ENCODE measurements at regions not wholly inside any gene's neighbourhood (a gene's known extent, or its start where the extent isn't known, plus 50 kb on each side); places are given as distances from the start of the nearest gene placed in this dataset.
"Not testable (repeated sequence)": the region's sequence is repeated elsewhere in the genome, so short reads cannot be mapped to it uniquely, and the experiment has no call there.

- TF ChIP-seq EZH2phosphoT487 (IDR thresholded peaks at IDR 0.05; ENCODE audit: insufficient read depth, low read depth) (no peak), EZH2 (IDR thresholded peaks at IDR 0.05; ENCODE audit: insufficient read depth, poor library complexity, severe bottlenecking) (no peak)
- Histone ChIP-seq H3K27me3 (replicated peaks; ENCODE audit: insufficient read depth) (no peaks in the 10 kb centered on the region), H3K9ac (no peak overlapping the region), H3K9me3 (ENCODE audit: low read depth) (no peaks in the 10 kb centered on the region), H3K79me2 (ENCODE audit: insufficient read depth) (no peaks in the 10 kb centered on the region), H4K20me1 (ENCODE audit: insufficient read depth) (no peaks in the 10 kb centered on the region), H3K27ac (no peak overlapping the region), H3K4me2 (ENCODE audit: unreplicated experiment) (no peak overlapping the region), H3K4me1 (ENCODE audit: insufficient read depth) (no peaks in the 10 kb centered on the region), H2AFZ (no peak overlapping the region), H3F3A (ENCODE audit: insufficient read depth) (no peaks in the 10 kb centered on the region), H3K4me3 (no peak overlapping the region), H3K36me3 (ENCODE audit: low read depth) (no peaks in the 10 kb centered on the region), H3K9me2 (ENCODE audit: insufficient read depth) (no peaks in the 10 kb centered on the region)
- 27 to 28% methylated on average over 3 of the region's 3 CpGs for WGBS, 2 experiments (ENCODE audit: low coverage in 1 of 2, low lambda C conversion rate in 2 of 2, missing lambda C conversion rate in 2 of 2)
- in situ Hi-C loops (cut with MboI), result no loop called here
- no peak for DNase-seq
Measured at GRCh38 chr9:97188545-97188944, 118.9 kb upstream of the CCDC180 start.

- in situ Hi-C loops (cut with MboI), result not testable (repeated sequence)
Measured at GRCh38 chr9:97187706-97188105, 119.8 kb upstream of the CCDC180 start.

GRCh38 chr9:97186493-97186892 lies 121.0 kb upstream of the CCDC180 start:
- TF ChIP-seq EZH2 (IDR thresholded peaks at IDR 0.05; ENCODE audit: insufficient read depth, poor library complexity, severe bottlenecking), result no peak
- TF ChIP-seq EZH2phosphoT487 (IDR thresholded peaks at IDR 0.05; ENCODE audit: insufficient read depth, low read depth), result no peak
- Histone ChIP-seq H3K79me2 (ENCODE audit: insufficient read depth) (no peaks in the 10 kb centered on the region), H2AFZ (no peak overlapping the region), H3K4me3 (no peak overlapping the region), H3K36me3 (ENCODE audit: low read depth) (no peaks in the 10 kb centered on the region), H4K20me1 (ENCODE audit: insufficient read depth) (no peaks in the 10 kb centered on the region), H3K4me1 (ENCODE audit: insufficient read depth) (no peaks in the 10 kb centered on the region), H3K27ac (no peak overlapping the region), H3K9ac (no peak overlapping the region), H3K9me2 (ENCODE audit: insufficient read depth) (no peaks in the 10 kb centered on the region), H3F3A (ENCODE audit: insufficient read depth) (no peaks in the 10 kb centered on the region), H3K9me3 (ENCODE audit: low read depth) (no peaks in the 10 kb centered on the region), H3K27me3 (replicated peaks; ENCODE audit: insufficient read depth) (no peaks in the 10 kb centered on the region), H3K4me2 (ENCODE audit: unreplicated experiment) (no peak overlapping the region)
- 0 to 6% methylated on average over 1 of the region's 1 CpG for WGBS, 2 experiments (ENCODE audit: low coverage in 1 of 2, low lambda C conversion rate in 2 of 2, missing lambda C conversion rate in 2 of 2)
- in situ Hi-C loops (cut with MboI), result no loop called here
- no peak for DNase-seq

More at GRCh38 chr9:97187706-97188105, 119.8 kb upstream of the CCDC180 start:
- not testable (repeated sequence) for H3F3A ChIP-seq (ENCODE audit: insufficient read depth); H3K4me2 ChIP-seq (ENCODE audit: unreplicated experiment); H3K4me3 ChIP-seq; H3K27ac ChIP-seq; H3K4me1 ChIP-seq (ENCODE audit: insufficient read depth); H3K36me3 ChIP-seq (ENCODE audit: low read depth); H3K9ac ChIP-seq; H3K9me3 ChIP-seq (ENCODE audit: low read depth); DNase-seq; H3K9me2 ChIP-seq (ENCODE audit: insufficient read depth); H4K20me1 ChIP-seq (ENCODE audit: insufficient read depth); H3K27me3 ChIP-seq (replicated peaks; ENCODE audit: insufficient read depth); H3K79me2 ChIP-seq (ENCODE audit: insufficient read depth); H2AFZ ChIP-seq
- WGBS, 2 experiments (ENCODE audit: low coverage in 1 of 2, low lambda C conversion rate in 2 of 2, missing lambda C conversion rate in 2 of 2), result 0 to 5% methylated on average over 1 of the region's 1 CpG

GRCh38 chr9:97182532-97182931 lies 124.9 kb upstream of the CCDC180 start:
- H3K4me1 ChIP-seq (ENCODE audit: insufficient read depth); H3K9me3 ChIP-seq (ENCODE audit: low read depth); H3K27ac ChIP-seq; H3K4me3 ChIP-seq; DNase-seq; H3K9me2 ChIP-seq (ENCODE audit: insufficient read depth); H3K9ac ChIP-seq; H3F3A ChIP-seq (ENCODE audit: insufficient read depth); H3K36me3 ChIP-seq (ENCODE audit: low read depth); in situ Hi-C loops (cut with MboI); H3K27me3 ChIP-seq (replicated peaks; ENCODE audit: insufficient read depth); H3K4me2 ChIP-seq (ENCODE audit: unreplicated experiment); H3K79me2 ChIP-seq (ENCODE audit: insufficient read depth); H4K20me1 ChIP-seq (ENCODE audit: insufficient read depth); H2AFZ ChIP-seq: not testable (repeated sequence)
- WGBS, 2 experiments (ENCODE audit: low coverage in 1 of 2, low lambda C conversion rate in 2 of 2, missing lambda C conversion rate in 2 of 2), result 21 to 26% methylated on average over 2 of the region's 2 CpGs

- no peak overlapping the region for H3K4me2 ChIP-seq (ENCODE audit: unreplicated experiment)
- no peaks in the 10 kb centered on the region; the same call in 1 of the 2 replicates for H3K27me3 ChIP-seq (replicated peaks; ENCODE audit: insufficient read depth)
- no peaks in the 10 kb centered on the region for H3K36me3 ChIP-seq (ENCODE audit: low read depth)
- no peak overlapping the region for H3K27ac ChIP-seq
- no peaks in the 10 kb centered on the region for H3K79me2 ChIP-seq (ENCODE audit: insufficient read depth)
- H3K4me3 ChIP-seq, result no peak overlapping the region
- TF ChIP-seq EZH2 (IDR thresholded peaks at IDR 0.05; ENCODE audit: insufficient read depth, poor library complexity, severe bottlenecking) (no peak), EZH2phosphoT487 (IDR thresholded peaks at IDR 0.05; ENCODE audit: insufficient read depth, low read depth) (no peak)
- no peaks in the 10 kb centered on the region for H3F3A ChIP-seq (ENCODE audit: insufficient read depth)
- no peak for DNase-seq
- no peaks in the 10 kb centered on the region for H4K20me1 ChIP-seq (ENCODE audit: insufficient read depth)
- in situ Hi-C loops (cut with MboI), result no loop called here
- H3K4me1 ChIP-seq (ENCODE audit: insufficient read depth), result no peaks in the 10 kb centered on the region
- H2AFZ ChIP-seq, result no peak overlapping the region
- H3K9me2 ChIP-seq (ENCODE audit: insufficient read depth), result no peaks in the 10 kb centered on the region
- H3K9ac ChIP-seq, result no peak overlapping the region
- H3K9me3 ChIP-seq (ENCODE audit: low read depth), result no peaks in the 10 kb centered on the region
Measured at GRCh38 chr9:97179616-97180015, 127.8 kb upstream of the CCDC180 start.
